Activated CD8-positive, alpha-beta T cell treated with anti-CD3 and anti-CD28 coated beads, Interleukin-2, amount 10 ng/mL, durations not matched to agents 7 days and 5 days (primary cell): ENCODE measurements at regions not wholly inside any gene's neighbourhood (a gene's known extent, or its start where the extent isn't known, plus 50 kb on each side); places are given as distances from the start of the nearest gene placed in this dataset.

Source experiments
- ATAC-seq: fragments of 150-1000 bp; cut with Tn5 transposase; one replicate; pipeline ENCODE4 v1.10.0; 2021; ENCODE audit warnings: moderate library complexity
- CTCF ChIA-PET: fragments of 350-600 bp; sonication (Branson Sonifier 250); formaldehyde crosslinking; loops from one replicate; lab custom pipeline; 2021; ENCODE audit warnings: antibody characterized with exemption; lab: Charles Lee
- POLR2A ChIA-PET: fragments of 350-600 bp; sonication (Branson Sonifier 250); formaldehyde crosslinking; loops from one replicate; lab custom pipeline; 2021; ENCODE audit warnings: antibody characterized with exemption; lab: Charles Lee
- DNase-seq: peaks from one replicate; pipeline ENCODE4 v3.0.0-alpha.2; 2020
- H3K27ac Mint-ChIP-seq: one replicate; pipeline ENCODE4 v1.8.0; 2021; ENCODE audit warnings: mild to moderate bottlenecking, mixed read lengths
- H3K27me3 Mint-ChIP-seq: one replicate; pipeline ENCODE4 v1.8.0; 2021; ENCODE audit warnings: low read depth, mixed read lengths
- H3K36me3 Mint-ChIP-seq: one replicate; pipeline ENCODE4 v1.8.0; 2021; ENCODE audit warnings: low read depth, mixed read lengths
- H3K4me1 Mint-ChIP-seq: one replicate; pipeline ENCODE4 v1.8.0; 2021; ENCODE audit warnings: low read depth, mixed read lengths
- H3K4me3 Mint-ChIP-seq: one replicate; pipeline ENCODE4 v1.8.0; 2021; ENCODE audit warnings: mild to moderate bottlenecking, mixed read lengths
- H3K9me3 Mint-ChIP-seq: one replicate; pipeline ENCODE4 v1.8.0; 2022; ENCODE audit warnings: mixed read lengths; ENCODE audit not compliant: insufficient read depth

GRCh38 chr10:78643513-78643912 is 425.3 kb upstream of the ZMIZ1 start:
- ChIA-PET CTCF (no interaction called here), POLR2A (no interaction called here)
- no peak for DNase-seq
- no peaks in the 10 kb centered on the region for H3K36me3 Mint-ChIP-seq
- H3K27me3 Mint-ChIP-seq: peaks cover 5% of the 10 kb centered on the region
- H3K9me3 Mint-ChIP-seq: no peaks in the 10 kb centered on the region
- no peak overlapping the region for H3K4me3 Mint-ChIP-seq
- no peak overlapping the region for H3K27ac Mint-ChIP-seq
- no peak for ATAC-seq
- H3K4me1 Mint-ChIP-seq: no peaks in the 10 kb centered on the region

GRCh38 chr10:78644550-78644949 is 424.2 kb upstream of the ZMIZ1 start:
- Mint-ChIP-seq H3K4me3 (no peak overlapping the region), H3K36me3 (no peaks in the 10 kb centered on the region), H3K4me1 (no peaks in the 10 kb centered on the region), H3K9me3 (no peaks in the 10 kb centered on the region), H3K27ac (no peak overlapping the region), H3K27me3 (peaks cover 7% of the 10 kb centered on the region)
- ATAC-seq (no peak), DNase-seq (no peak)
- ChIA-PET CTCF (no interaction called here), POLR2A (no interaction called here)

DNA sequence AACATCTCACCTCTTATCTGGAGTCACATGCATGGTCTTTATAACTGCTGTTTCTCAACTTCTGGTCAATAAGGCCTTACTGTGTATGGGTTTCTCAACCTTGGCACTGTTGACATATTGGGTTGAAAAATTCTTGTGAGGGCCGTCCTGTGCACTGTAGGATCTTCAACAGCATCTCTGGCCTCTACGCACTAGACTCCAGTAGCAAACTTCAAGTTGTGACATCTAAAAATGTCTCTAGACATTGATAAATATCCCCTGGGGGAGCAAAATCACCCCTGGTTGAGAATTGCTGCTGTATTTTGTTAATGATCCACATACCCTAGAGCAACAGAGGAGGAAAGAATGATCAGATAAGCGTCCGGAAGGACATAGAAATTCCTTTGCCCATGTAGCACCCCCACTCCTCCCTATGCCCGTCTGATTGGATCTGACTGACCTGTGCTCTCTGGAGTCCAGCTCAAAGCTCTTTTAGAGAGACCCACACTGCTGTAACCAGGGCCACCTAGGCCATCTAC is 423.5 kb upstream of the ZMIZ1 start:
- POLR2A ChIA-PET: no interaction called here
- no peak overlapping the region for H3K27ac Mint-ChIP-seq
- CTCF ChIA-PET: no interaction called here

GRCh38 chr10:78645975-78646374 is 422.8 kb upstream of the ZMIZ1 start:
- H3K36me3 Mint-ChIP-seq: no peaks in the 10 kb centered on the region
- no peak overlapping the region for H3K27ac Mint-ChIP-seq
- no peaks in the 10 kb centered on the region for H3K9me3 Mint-ChIP-seq
- DNase-seq (no peak), ATAC-seq (no peak)
- no peaks in the 10 kb centered on the region for H3K4me1 Mint-ChIP-seq
- no peak overlapping the region for H3K4me3 Mint-ChIP-seq
- POLR2A ChIA-PET: no interaction called here
- CTCF ChIA-PET: no interaction called here
- H3K27me3 Mint-ChIP-seq: peaks cover 14% of the 10 kb centered on the region

More for the DNA sequence above, 423.5 kb upstream of the ZMIZ1 start:
- H3K9me3 Mint-ChIP-seq: no peaks in the 10 kb centered on the region
- no peaks in the 10 kb centered on the region for H3K4me1 Mint-ChIP-seq
- peaks cover 12% of the 10 kb centered on the region for H3K27me3 Mint-ChIP-seq
- H3K4me3 Mint-ChIP-seq: no peak overlapping the region
- ATAC-seq (no peak), DNase-seq (no peak)
- no peaks in the 10 kb centered on the region for H3K36me3 Mint-ChIP-seq

- no peaks in the 10 kb centered on the region for H3K9me3 Mint-ChIP-seq
- CTCF ChIA-PET: interaction anchor here (1.0 to 1.4 kb wide), 2 partner anchors 9 to 17 kb away, joined by 3 to 4 read pairs; no protein-coding TSS in a partner anchor
Measured at GRCh38 chr10:78648256-78648860, 420.4 kb upstream of the ZMIZ1 start.

GRCh38 chr10:78649429-78649828 is 419.3 kb upstream of the ZMIZ1 start:
- H3K4me3 Mint-ChIP-seq: no peak overlapping the region
- no peaks in the 10 kb centered on the region for H3K9me3 Mint-ChIP-seq
- ChIA-PET CTCF (interaction anchor here (1.0 to 1.4 kb wide), 3 partner anchors 8 to 602 kb away, joined by 3 to 6 read pairs (median 4); no protein-coding TSS in a partner anchor), POLR2A (no interaction called here)
- peaks cover 24% of the 10 kb centered on the region for H3K27me3 Mint-ChIP-seq
- no peaks in the 10 kb centered on the region for H3K36me3 Mint-ChIP-seq
- ATAC-seq: no peak
- no peak overlapping the region for H3K27ac Mint-ChIP-seq
- no peak for DNase-seq
- H3K4me1 Mint-ChIP-seq: no peaks in the 10 kb centered on the region

More at GRCh38 chr10:78648256-78648860, 420.4 kb upstream of the ZMIZ1 start:
- Mint-ChIP-seq H3K27ac (no peak overlapping the region), H3K4me1 (no peaks in the 10 kb centered on the region), H3K4me3 (no peak overlapping the region), H3K27me3 (peaks cover 23% of the 10 kb centered on the region), H3K36me3 (no peaks in the 10 kb centered on the region)
- no peak for DNase-seq
- ATAC-seq: no peak
- POLR2A ChIA-PET: interaction anchor here (0.6 kb wide), 1 partner anchor 205 kb away, joined by 3 read pairs; no protein-coding TSS in a partner anchor

DNA sequence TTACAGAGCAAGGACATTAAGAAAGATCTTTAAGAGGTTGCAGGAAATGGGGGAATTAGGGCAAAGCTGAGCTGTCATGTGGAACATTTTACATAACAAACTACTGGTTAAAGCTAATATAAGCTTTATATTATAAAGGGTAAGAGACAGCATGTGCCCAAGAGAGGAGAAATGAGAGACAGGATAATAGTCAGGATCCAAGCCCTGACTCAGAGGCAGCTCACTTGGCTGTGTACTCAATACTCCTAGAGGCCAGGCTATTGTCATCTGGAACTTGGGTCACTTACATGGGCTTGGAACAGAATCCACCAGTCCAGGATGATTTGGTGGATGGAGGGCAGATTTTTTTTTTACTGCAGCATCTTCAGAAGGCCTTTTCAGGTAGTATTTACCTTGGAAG is 418.6 kb upstream of the ZMIZ1 start:
- ChIA-PET POLR2A (no interaction called here), CTCF (interaction anchor here (1.4 kb wide), 2 partner anchors 8 to 603 kb away, joined by 4 to 6 read pairs; no protein-coding TSS in a partner anchor)
- ATAC-seq (no peak), DNase-seq (no peak)
- Mint-ChIP-seq H3K9me3 (no peaks in the 10 kb centered on the region), H3K4me3 (no peak overlapping the region), H3K36me3 (no peaks in the 10 kb centered on the region), H3K27me3 (peaks cover 27% of the 10 kb centered on the region), H3K4me1 (no peaks in the 10 kb centered on the region), H3K27ac (no peak overlapping the region)

DNA sequence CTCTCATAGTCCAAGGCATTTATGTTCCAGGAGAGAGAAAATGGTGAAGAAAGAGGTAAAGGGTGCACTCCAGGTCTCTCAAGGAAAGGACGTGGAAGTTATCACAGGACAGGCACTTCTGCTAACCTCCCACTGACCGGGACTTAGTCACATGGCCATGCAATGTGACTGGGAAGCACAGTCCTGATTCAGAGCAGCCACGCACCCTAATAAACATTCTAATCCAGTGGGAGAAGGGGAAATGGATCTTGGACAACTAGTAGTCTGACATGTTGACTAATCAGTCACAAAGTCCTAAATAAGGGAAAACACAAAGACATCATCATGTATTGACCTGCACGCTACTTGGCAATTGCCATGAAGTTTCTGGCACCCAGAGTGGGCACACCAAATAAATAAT is 417.5 kb upstream of the ZMIZ1 start:
- Mint-ChIP-seq H3K4me3 (no peak overlapping the region), H3K27ac (no peak overlapping the region), H3K27me3 (peaks cover 27% of the 10 kb centered on the region), H3K36me3 (no peaks in the 10 kb centered on the region), H3K4me1 (no peaks in the 10 kb centered on the region), H3K9me3 (no peaks in the 10 kb centered on the region)
- ChIA-PET CTCF (no interaction called here), POLR2A (no interaction called here)
- ATAC-seq (no peak), DNase-seq (no peak)

- Mint-ChIP-seq H3K36me3 (no peaks in the 10 kb centered on the region), H3K4me1 (no peaks in the 10 kb centered on the region), H3K27ac (no peak overlapping the region), H3K4me3 (no peak overlapping the region), H3K27me3 (peaks cover 27% of the 10 kb centered on the region), H3K9me3 (no peaks in the 10 kb centered on the region)
- ChIA-PET POLR2A (no interaction called here), CTCF (no interaction called here)
- ATAC-seq (no peak), DNase-seq (no peak)
Measured at GRCh38 chr10:78653555-78653954, 415.2 kb upstream of the ZMIZ1 start.

- DNase-seq: no peak
- no peak overlapping the region for H3K4me3 Mint-ChIP-seq
- H3K27me3 Mint-ChIP-seq: peaks cover 27% of the 10 kb centered on the region
- H3K9me3 Mint-ChIP-seq: no peaks in the 10 kb centered on the region
- ChIA-PET CTCF (no interaction called here), POLR2A (no interaction called here)
- no peak overlapping the region for H3K27ac Mint-ChIP-seq
- no peaks in the 10 kb centered on the region for H3K36me3 Mint-ChIP-seq
- no peaks in the 10 kb centered on the region for H3K4me1 Mint-ChIP-seq
- ATAC-seq: no peak
Measured at GRCh38 chr10:78654047-78654590, 414.6 kb upstream of the ZMIZ1 start.

DNA sequence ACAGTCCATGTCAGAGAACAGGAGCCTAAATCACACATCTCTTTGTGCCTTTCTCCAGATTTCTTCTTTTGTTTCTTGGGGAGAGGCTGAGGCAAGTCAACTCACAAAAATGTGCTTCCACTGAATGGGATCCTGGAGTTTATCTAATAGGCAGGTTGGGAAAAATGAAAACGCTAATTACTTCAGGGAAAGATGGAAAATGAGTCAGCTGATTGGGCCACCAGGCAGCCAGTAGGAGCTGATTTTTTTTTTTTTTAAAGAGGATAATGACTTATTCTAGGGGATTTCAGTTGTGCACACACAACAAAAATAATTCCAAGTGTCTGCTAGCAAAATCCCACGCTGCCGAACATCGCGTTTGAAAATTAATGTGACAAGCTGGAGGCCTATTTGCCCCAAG is 412.8 kb upstream of the ZMIZ1 start:
- no peaks in the 10 kb centered on the region for H3K4me1 Mint-ChIP-seq
- CTCF ChIA-PET: interaction anchor here (3.3 kb wide), 1 partner anchor 539 kb away, joined by 14 read pairs; no protein-coding TSS in a partner anchor

DNA sequence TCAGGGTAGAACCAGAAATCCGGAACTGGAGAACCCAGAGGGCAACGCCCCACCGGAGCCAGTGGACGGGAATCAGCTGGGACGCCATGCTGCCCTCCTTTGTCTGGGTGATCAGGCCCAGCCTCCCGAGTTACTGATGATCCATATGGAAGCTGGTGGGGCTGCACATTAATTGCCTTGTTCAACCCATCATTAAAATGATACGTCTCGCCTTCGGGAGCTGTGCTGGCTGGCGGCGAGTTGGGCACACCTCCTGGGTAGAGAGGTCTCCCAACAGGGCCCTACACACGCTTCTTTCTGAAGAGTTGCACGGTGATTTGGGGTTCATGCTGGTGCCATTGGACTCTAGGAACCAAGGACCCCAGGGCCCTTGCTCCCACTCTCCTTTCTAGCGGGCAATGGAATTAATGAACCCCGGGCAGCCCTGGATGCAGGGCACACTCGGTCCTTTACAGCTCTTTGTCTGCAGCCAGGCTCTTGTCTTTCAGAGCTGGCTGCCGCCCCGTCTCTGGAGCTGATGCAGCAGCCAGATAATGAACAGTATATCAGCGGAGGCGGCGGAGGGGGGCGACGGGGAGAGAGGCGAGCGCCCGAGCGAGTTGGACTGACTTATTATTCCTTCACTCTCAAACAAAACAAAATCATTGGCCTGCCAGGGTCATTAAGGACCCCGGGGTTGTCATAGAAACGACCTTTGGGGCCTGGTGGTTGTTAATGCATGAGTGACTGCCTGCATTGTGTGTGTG is 412.2 kb upstream of the ZMIZ1 start:
- ATAC-seq (no peak), DNase-seq (no peak)
- no peak overlapping the region for H3K4me3 Mint-ChIP-seq
- H3K36me3 Mint-ChIP-seq: no peaks in the 10 kb centered on the region
- ChIA-PET POLR2A (no interaction called here), CTCF (interaction anchor here (0.8 to 3.3 kb wide), 2 partner anchors 9 to 539 kb away, joined by 7 to 14 read pairs; no protein-coding TSS in a partner anchor)
- no peaks in the 10 kb centered on the region for H3K9me3 Mint-ChIP-seq
- H3K27me3 Mint-ChIP-seq: peaks cover 16% of the 10 kb centered on the region
- H3K27ac Mint-ChIP-seq: no peak overlapping the region
- H3K4me1 Mint-ChIP-seq: no peaks in the 10 kb centered on the region

More for the DNA sequence above, 412.8 kb upstream of the ZMIZ1 start:
- Mint-ChIP-seq H3K36me3 (no peaks in the 10 kb centered on the region), H3K4me3 (no peak overlapping the region), H3K27me3 (peaks cover 18% of the 10 kb centered on the region), H3K27ac (no peak overlapping the region), H3K9me3 (no peaks in the 10 kb centered on the region)
- POLR2A ChIA-PET: no interaction called here
- DNase-seq: no peak
- no peak for ATAC-seq
